Activated CD8-positive, alpha-beta T cell treated with anti-CD3 and anti-CD28 coated beads for 36 hours (primary cell): ENCODE measurements at regions not wholly inside any gene's neighbourhood (a gene's known extent, or its start where the extent isn't known, plus 50 kb on each side); places are given as distances from the start of the nearest gene placed in this dataset.

Source experiments
- ATAC-seq: fragments of 200-7000 bp; cut with Tn5 transposase; one replicate; pipeline ENCODE4 v1.10.0; 2021; ENCODE audit warnings: mild to moderate bottlenecking, moderate library complexity
- CTCF ChIA-PET: fragments of 350-600 bp; sonication (Branson Sonifier 250); formaldehyde crosslinking; loops from one replicate; lab custom pipeline; 2021; ENCODE audit warnings: antibody characterized with exemption; lab: Charles Lee
- POLR2A ChIA-PET: fragments of 350-600 bp; sonication (Branson Sonifier 250); formaldehyde crosslinking; loops from one replicate; lab custom pipeline; 2021; ENCODE audit warnings: antibody characterized with exemption; lab: Charles Lee
- DNase-seq: peaks from one replicate; pipeline ENCODE4 v3.0.0-alpha.2; 2020
- H3K27ac Mint-ChIP-seq: one replicate; pipeline ENCODE4 v1.8.0; 2021; ENCODE audit warnings: mild to moderate bottlenecking, mixed read lengths
- H3K27me3 Mint-ChIP-seq: one replicate; pipeline ENCODE4 v1.8.0; 2021; ENCODE audit warnings: mixed read lengths
- H3K36me3 Mint-ChIP-seq: one replicate; pipeline ENCODE4 v1.8.0; 2021; ENCODE audit warnings: low read depth, mixed read lengths
- H3K4me1 Mint-ChIP-seq: one replicate; pipeline ENCODE4 v1.8.0; 2021; ENCODE audit warnings: low read depth, mixed read lengths
- H3K4me3 Mint-ChIP-seq: one replicate; pipeline ENCODE4 v1.8.0; 2021; ENCODE audit warnings: mild to moderate bottlenecking, moderate library complexity, mixed read lengths
- H3K9me3 Mint-ChIP-seq: one replicate; pipeline ENCODE4 v1.8.0; 2021; ENCODE audit warnings: mixed read lengths
- CTCF ChIP-seq: fragments of 200-600 bp; IDR thresholded peaks from one replicate; pipeline ENCODE4 v1.8.0; 2022; ENCODE audit warnings: antibody characterized with exemption, mild to moderate bottlenecking
- intact Hi-C: fragments of 100-400 bp; cut with micrococcal nuclease; formaldehyde crosslinking; loops from one replicate; pipeline ENCODE4 v1.10.0; 2022

- Mint-ChIP-seq H3K36me3 (peaks cover 1% of the 10 kb centered on the region), H3K4me3 (no peak overlapping the region), H3K9me3 (no peaks in the 10 kb centered on the region), H3K27ac (no peak overlapping the region), H3K4me1 (peaks cover 2% of the 10 kb centered on the region), H3K27me3 (peaks cover 1% of the 10 kb centered on the region)
- TF ChIP-seq CTCF, result no peak
- POLR2A ChIA-PET, result no interaction called here
- DNase-seq, result no peak
- CTCF ChIA-PET, result interaction anchor here (0.6 to 1.2 kb wide), 2 partner anchors 204 to 434 kb away, joined by 3 read pairs; no protein-coding TSS in a partner anchor
- ATAC-seq, result no peak
- intact Hi-C loops, result no loop called here
Measured at GRCh38 chr21:28541371-28542112, 451.1 kb downstream of the LTN1 start.

GRCh38 chr21:28540514-28540913, 452.2 kb downstream of the LTN1 start:
- Mint-ChIP-seq H3K9me3 (no peaks in the 10 kb centered on the region), H3K4me3 (no peak overlapping the region), H3K36me3 (no peaks in the 10 kb centered on the region), H3K27ac (no peak overlapping the region), H3K27me3 (peaks cover 1% of the 10 kb centered on the region), H3K4me1 (peaks cover 2% of the 10 kb centered on the region)
- no peak for TF ChIP-seq CTCF
- POLR2A ChIA-PET, result no interaction called here
- no peak for ATAC-seq
- CTCF ChIA-PET, result no interaction called here
- intact Hi-C loops, result no loop called here
- DNase-seq, result no peak

- H3K27ac Mint-ChIP-seq, result no peak overlapping the region
- CTCF ChIA-PET, result no interaction called here
- no peak for TF ChIP-seq CTCF
- intact Hi-C loops, result no loop called here
- DNase-seq, result no peak
- H3K9me3 Mint-ChIP-seq, result no peaks in the 10 kb centered on the region
- no peaks in the 10 kb centered on the region for H3K36me3 Mint-ChIP-seq
- peaks cover 2% of the 10 kb centered on the region for H3K4me1 Mint-ChIP-seq
- POLR2A ChIA-PET, result no interaction called here
- no peak overlapping the region for H3K4me3 Mint-ChIP-seq
- no peak for ATAC-seq
- H3K27me3 Mint-ChIP-seq, result peaks cover 5% of the 10 kb centered on the region
Measured at GRCh38 chr21:28539623-28539988, 453.1 kb downstream of the LTN1 start.

- peaks cover 2% of the 10 kb centered on the region for H3K4me1 Mint-ChIP-seq
- H3K36me3 Mint-ChIP-seq, result no peaks in the 10 kb centered on the region
- H3K4me3 Mint-ChIP-seq, result no peak overlapping the region
- peaks cover 5% of the 10 kb centered on the region for H3K27me3 Mint-ChIP-seq
- no peak for ATAC-seq
- no peak for TF ChIP-seq CTCF
- no peak for DNase-seq
- no peaks in the 10 kb centered on the region for H3K9me3 Mint-ChIP-seq
- intact Hi-C loops, result no loop called here
- ChIA-PET POLR2A (no interaction called here), CTCF (no interaction called here)
- no peak overlapping the region for H3K27ac Mint-ChIP-seq
Measured at GRCh38 chr21:28538987-28539622, 453.6 kb downstream of the LTN1 start.

- H3K27me3 Mint-ChIP-seq, result peaks cover 8% of the 10 kb centered on the region
- POLR2A ChIA-PET, result no interaction called here
- TF ChIP-seq CTCF, result no peak
- no peaks in the 10 kb centered on the region for H3K9me3 Mint-ChIP-seq
- no peaks in the 10 kb centered on the region for H3K36me3 Mint-ChIP-seq
- intact Hi-C loops, result no loop called here
- peaks cover 2% of the 10 kb centered on the region for H3K4me1 Mint-ChIP-seq
- ATAC-seq, result no peak
- CTCF ChIA-PET, result interaction anchor here (1.4 kb wide), 1 partner anchor 21 kb away, joined by 6 read pairs; no protein-coding TSS in a partner anchor
- H3K27ac Mint-ChIP-seq, result no peak overlapping the region
- no peak overlapping the region for H3K4me3 Mint-ChIP-seq
- DNase-seq, result no peak
Measured at GRCh38 chr21:28537371-28538079, 455.2 kb downstream of the LTN1 start.
